GM10266 (cell line): ENCODE measurements at regions not wholly inside any gene's neighbourhood (a gene's known extent, or its start where the extent isn't known, plus 50 kb on each side); places are given as distances from the start of the nearest gene placed in this dataset.

Source experiments
- DNase-seq: peaks from one replicate; pipeline ENCODE4 v3.0.0; 2012; ENCODE audit errors: extremely low spot score
- TF ChIP-seq, protein P1 (sequence below): IDR thresholded peaks from 2 replicates; pipeline ENCODE4 v1.5.1; 2012; ENCODE audit warnings: mild to moderate bottlenecking, low read depth; ENCODE audit not compliant: control insufficient read depth, insufficient read depth; ENCODE audit errors: missing control alignments

DNA sequence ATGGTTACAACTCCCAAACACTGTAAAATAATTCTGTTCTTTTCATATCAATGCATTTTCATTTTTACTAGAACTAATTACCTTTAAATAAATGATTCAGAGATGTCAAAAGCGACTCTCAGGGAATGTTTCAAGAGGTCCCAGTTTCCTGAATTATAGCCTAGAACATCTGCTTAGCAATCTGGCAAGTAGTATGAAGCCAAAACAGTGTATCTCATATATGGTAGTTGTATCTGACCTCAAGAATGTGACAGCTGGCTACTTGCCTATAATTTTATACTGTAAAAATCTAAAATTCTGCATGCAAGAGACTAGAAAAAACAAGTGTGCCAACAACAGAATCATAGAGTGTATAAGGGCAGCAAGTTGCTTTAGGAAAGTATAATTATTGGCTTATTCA, 187.7 kb upstream of the POU5F2 start:
- TF ChIP-seq, protein P1, sequence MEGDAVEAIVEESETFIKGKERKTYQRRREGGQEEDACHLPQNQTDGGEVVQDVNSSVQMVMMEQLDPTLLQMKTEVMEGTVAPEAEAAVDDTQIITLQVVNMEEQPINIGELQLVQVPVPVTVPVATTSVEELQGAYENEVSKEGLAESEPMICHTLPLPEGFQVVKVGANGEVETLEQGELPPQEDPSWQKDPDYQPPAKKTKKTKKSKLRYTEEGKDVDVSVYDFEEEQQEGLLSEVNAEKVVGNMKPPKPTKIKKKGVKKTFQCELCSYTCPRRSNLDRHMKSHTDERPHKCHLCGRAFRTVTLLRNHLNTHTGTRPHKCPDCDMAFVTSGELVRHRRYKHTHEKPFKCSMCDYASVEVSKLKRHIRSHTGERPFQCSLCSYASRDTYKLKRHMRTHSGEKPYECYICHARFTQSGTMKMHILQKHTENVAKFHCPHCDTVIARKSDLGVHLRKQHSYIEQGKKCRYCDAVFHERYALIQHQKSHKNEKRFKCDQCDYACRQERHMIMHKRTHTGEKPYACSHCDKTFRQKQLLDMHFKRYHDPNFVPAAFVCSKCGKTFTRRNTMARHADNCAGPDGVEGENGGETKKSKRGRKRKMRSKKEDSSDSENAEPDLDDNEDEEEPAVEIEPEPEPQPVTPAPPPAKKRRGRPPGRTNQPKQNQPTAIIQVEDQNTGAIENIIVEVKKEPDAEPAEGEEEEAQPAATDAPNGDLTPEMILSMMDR = no peak
- no peak for DNase-seq

DNA sequence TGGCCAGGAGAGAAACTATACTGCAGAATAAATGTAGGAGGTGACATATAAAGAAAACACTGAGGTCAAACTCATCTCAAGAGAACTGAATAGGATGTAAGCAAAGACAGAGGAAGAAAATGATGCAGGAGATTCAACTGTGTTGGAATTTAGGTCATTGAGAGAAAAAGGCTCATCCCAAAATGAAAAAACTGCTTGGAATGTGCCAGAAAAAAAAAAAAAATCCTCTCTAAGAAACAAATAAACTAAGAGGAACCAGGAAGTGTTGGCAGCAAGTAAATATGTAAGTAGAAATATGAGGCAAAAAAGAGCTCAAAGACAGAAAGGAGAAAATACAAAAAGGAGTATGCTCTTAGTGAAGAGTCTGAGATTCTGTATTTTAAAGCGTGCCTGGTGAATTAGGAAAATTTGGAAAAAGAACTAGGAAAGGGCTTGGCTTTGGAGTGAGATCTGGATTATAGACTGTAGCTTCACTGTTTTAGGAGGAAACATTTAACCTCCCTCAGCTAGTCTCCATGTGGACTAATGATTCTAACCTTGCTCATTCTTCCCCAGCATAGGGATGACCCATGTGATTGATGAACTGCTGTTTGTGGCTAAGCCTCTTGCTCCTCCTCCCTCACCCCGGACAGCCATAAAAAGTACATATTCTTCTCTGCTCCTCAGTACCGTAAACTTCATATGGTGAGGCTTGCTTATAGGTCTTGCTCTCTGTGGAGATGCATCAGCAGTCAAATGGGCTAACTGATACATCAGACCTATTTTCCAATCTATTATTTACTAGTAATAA, 185.6 kb upstream of the POU5F2 start:
- TF ChIP-seq, protein P1 = no peak
- DNase-seq = no peak

- no peak for DNase-seq
- TF ChIP-seq, protein P1 = no peak
Measured at GRCh38 chr5:93925321-93925720, 183.9 kb upstream of the POU5F2 start.

GRCh38 chr5:93924628-93925027, 183.2 kb upstream of the POU5F2 start:
- no peak for DNase-seq
- TF ChIP-seq, protein P1 = no peak

- DNase-seq = no peak
- TF ChIP-seq, protein P1 = no peak
Measured at GRCh38 chr5:93922551-93922950, 181.2 kb upstream of the POU5F2 start.

GRCh38 chr5:93921001-93921400, 179.6 kb upstream of the POU5F2 start:
- TF ChIP-seq, protein P1 = no peak
- no peak for DNase-seq

- TF ChIP-seq, protein P1 = no peak
- DNase-seq = no peak
Measured at GRCh38 chr5:93916872-93917271, 175.5 kb upstream of the POU5F2 start.
